Stomach smooth muscle (tissue), 2 donors: ENCODE measurements at regions not wholly inside any gene's neighbourhood (a gene's known extent, or its start where the extent isn't known, plus 50 kb on each side); places are given as distances from the start of the nearest gene placed in this dataset.
"Not testable (repeated sequence)": the region's sequence is repeated elsewhere in the genome, so short reads cannot be mapped to it uniquely, and the experiment has no call there.

ENCODE experiments used
- H3K27ac ChIP-seq: one replicate; pipeline ENCODE4 v1.7.0; 2013; ENCODE audit warnings: mild to moderate bottlenecking, low read length, inconsistent platforms
- H3K27me3 ChIP-seq, 2 donors: one replicate each; pipeline ENCODE4 v1.7.0; 2013; ENCODE audit warnings: low read length in 2 of 2; ENCODE audit not compliant: insufficient read depth in 2 of 2, control insufficient read depth in 1 of 2
- H3K36me3 ChIP-seq, 2 donors: one replicate each; pipeline ENCODE4 v1.7.0; 2013; ENCODE audit warnings: low read length in 2 of 2; ENCODE audit not compliant: control insufficient read depth in 2 of 2, insufficient read depth in 2 of 2
- H3K4me1 ChIP-seq: one replicate; pipeline ENCODE4 v1.7.0; 2013; ENCODE audit warnings: low read length; ENCODE audit not compliant: control insufficient read depth, insufficient read depth
- H3K4me3 ChIP-seq, 2 donors: one replicate each; pipeline ENCODE4 v1.7.0; 2013; ENCODE audit warnings: low read length in 2 of 2
- H3K9ac ChIP-seq, 2 donors: one replicate each; pipeline ENCODE4 v1.7.0; 2013; ENCODE audit warnings: low read length in 2 of 2, mild to moderate bottlenecking in 1 of 2
- H3K9me3 ChIP-seq, 2 donors: one replicate each; pipeline ENCODE4 v1.7.0; 2013; ENCODE audit warnings: low read length in 2 of 2; ENCODE audit not compliant: control insufficient read depth in 2 of 2
- donor health status: healthy.
- donor health status: Pancreatic carcinoma.

DNA sequence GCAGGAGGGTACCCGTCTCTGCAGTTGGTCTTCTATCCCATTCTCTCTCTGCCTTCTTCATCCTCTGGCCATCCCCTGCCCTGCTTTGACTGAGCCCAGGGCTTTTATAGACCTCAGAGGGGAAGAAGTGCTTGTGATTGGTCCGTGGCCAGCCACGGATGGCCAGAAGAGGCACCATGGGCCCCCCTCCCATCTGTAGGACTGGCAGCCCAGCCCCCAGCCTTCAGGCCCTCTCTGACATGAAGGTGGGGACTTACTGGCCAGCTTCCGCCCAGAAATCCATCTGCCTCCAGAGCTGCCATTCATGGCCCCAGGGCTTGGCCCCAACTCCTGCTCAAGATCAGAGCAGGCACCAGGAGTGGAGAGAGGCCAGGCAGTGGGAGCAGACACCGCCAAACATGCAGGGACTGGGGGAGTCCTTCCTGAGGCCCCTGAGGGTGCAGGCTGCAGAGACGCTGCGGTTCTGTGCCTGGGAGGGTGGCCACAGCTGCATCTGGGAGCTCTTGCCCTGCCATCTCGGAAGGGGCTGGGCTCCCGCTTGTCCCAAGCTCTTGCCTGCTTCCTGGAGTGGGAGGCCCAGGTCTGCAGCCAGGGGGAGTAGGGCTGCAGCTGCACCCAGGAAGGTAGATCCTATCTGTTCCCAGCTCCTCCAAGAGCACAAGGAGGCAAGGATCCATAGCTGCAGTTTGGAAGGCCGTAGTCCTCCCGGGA is 698.6 kb upstream of the B3GALT2 start:
- H3K27me3 ChIP-seq = no peaks in the 10 kb centered on the region
- H3K4me3 ChIP-seq = no peak overlapping the region
- H3K27ac ChIP-seq = no peak overlapping the region
- H3K9me3 ChIP-seq = no peaks in the 10 kb centered on the region
- no peak overlapping the region for H3K9ac ChIP-seq
- no peaks in the 10 kb centered on the region for H3K36me3 ChIP-seq
- H3K4me1 ChIP-seq = no peaks in the 10 kb centered on the region

DNA sequence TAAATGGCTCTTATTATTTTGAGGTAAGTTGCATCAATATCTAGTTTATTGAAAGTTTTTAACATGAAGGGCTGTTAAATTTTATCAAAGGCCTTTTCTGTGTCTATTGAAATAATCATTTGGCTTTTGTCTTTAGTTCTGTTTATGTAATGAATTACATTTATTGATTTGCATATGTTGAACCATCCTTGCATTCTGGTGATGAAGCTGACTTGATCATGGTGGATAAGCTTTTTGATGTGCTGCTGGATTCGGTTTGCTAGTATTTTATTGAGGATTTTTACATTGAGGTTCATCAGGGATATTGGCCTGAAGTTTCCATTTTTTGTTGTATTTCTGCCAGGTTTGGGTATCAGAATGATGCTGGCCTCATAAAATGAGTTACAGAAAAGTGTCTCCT is 691.5 kb upstream of the B3GALT2 start:
- not testable (repeated sequence) for H3K9ac ChIP-seq, H3K9me3 ChIP-seq, H3K27ac ChIP-seq, H3K36me3 ChIP-seq, H3K4me3 ChIP-seq, H3K27me3 ChIP-seq, H3K4me1 ChIP-seq

DNA sequence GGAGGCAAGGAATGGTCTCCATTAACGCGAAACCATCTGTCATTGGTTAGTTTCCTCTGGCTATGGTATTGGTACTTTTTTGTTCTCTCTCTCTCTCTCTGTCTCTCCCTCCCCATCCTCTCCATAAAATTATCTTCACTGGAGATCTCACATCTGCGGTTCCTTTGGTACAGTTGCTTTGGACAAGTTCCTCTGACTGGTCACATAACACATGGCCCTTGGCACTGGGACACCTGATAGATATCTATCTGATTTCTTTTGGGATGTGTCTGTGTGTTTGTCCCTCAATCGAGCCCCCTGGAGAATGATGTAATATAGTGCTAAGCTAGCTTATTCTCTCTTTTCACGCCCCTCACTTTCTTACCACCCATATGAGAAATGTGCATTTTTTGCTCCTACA is 682.0 kb upstream of the B3GALT2 start:
- H3K27me3 ChIP-seq = no peaks in the 10 kb centered on the region
- H3K4me1 ChIP-seq = no peaks in the 10 kb centered on the region
- no peak overlapping the region for H3K27ac ChIP-seq
- H3K36me3 ChIP-seq = no peaks in the 10 kb centered on the region
- no peak overlapping the region for H3K9ac ChIP-seq
- no peaks in the 10 kb centered on the region for H3K9me3 ChIP-seq
- no peak overlapping the region for H3K4me3 ChIP-seq

DNA sequence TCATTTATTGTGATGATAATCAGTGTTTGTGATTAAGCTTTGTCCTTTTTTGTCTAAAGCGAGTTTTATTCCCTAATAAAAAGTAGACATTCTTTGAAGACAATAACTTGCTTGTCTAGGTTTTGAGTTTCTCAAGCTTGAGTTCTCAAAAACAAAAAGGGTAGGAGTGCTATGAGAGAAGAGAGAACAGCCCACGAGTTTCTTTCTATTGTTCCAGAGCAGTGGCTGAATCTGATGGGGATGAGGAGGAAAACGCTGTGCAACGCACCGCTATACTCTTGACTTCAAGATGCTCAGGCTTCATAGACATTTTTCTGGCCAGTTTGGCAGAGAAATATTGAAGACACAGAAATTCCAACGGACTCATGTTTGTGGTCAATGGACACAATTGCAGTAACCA is 669.8 kb upstream of the B3GALT2 start:
- Histone ChIP-seq H3K4me1 (no peaks in the 10 kb centered on the region), H3K9ac (no peak overlapping the region), H3K4me3 (no peak overlapping the region), H3K36me3 (no peaks in the 10 kb centered on the region), H3K27ac (no peak overlapping the region), H3K9me3 (no peaks in the 10 kb centered on the region), H3K27me3 (no peaks in the 10 kb centered on the region)

DNA sequence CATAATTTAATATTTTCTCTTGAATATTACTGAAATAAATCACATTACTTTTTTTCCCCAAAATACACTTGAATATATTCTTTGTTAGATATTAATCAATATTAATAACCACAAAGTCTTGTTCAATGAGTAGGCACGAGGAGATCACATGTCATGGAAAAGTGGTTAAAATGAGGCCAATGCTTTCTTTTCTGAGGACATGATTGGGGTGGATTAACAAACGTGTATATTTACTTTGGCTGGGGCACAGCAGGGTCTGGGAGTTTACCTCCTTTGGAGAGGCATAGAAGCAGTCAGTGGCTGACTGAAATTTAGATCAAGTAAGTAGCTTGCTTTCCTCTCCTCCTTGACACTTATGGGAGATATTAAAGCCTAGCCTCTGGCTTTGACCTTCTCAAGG is 664.3 kb upstream of the B3GALT2 start:
- Histone ChIP-seq H3K9me3 (no peaks in the 10 kb centered on the region), H3K36me3 (no peaks in the 10 kb centered on the region), H3K9ac (no peak overlapping the region), H3K27me3 (no peaks in the 10 kb centered on the region), H3K4me1 (no peaks in the 10 kb centered on the region), H3K4me3 (no peak overlapping the region), H3K27ac (no peak overlapping the region)

DNA sequence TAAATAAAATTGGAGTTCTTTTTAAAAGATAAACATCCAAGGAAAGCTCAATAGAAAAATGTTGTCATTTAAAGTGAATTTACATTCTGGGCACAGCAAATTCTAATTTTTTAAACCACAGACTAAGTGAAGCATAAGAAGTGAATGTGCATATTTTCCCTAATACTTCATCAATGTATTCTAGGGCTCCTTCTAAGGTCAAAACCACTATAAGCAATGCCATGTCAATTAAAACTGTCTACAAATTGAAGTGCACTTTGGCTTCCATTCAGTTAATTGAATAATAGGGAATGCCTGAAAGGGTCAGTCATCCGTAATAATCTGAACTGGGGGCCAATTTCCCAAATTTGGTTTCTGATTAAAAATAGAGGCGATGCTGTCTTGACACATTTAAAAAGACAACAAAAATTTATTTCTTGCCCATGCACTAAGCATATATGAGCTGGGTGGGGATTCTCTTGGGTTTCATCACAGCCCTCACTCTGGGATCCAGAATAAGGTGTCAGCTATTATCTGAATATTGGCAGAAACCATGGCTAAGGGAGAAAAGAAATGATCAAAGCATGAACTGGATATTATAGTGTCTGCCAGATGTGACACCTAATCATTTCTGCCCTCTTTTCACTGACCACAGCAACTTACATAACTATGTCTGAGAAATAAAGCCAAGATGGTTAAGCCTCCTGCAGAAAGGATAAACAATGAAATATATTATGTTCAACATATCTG is 660.6 kb upstream of the B3GALT2 start:
- no peak overlapping the region for H3K9ac ChIP-seq
- H3K4me3 ChIP-seq = no peak overlapping the region
- H3K4me1 ChIP-seq = no peaks in the 10 kb centered on the region
- no peaks in the 10 kb centered on the region for H3K36me3 ChIP-seq
- H3K27ac ChIP-seq = no peak overlapping the region
- H3K27me3 ChIP-seq = no peaks in the 10 kb centered on the region
- no peaks in the 10 kb centered on the region for H3K9me3 ChIP-seq

DNA sequence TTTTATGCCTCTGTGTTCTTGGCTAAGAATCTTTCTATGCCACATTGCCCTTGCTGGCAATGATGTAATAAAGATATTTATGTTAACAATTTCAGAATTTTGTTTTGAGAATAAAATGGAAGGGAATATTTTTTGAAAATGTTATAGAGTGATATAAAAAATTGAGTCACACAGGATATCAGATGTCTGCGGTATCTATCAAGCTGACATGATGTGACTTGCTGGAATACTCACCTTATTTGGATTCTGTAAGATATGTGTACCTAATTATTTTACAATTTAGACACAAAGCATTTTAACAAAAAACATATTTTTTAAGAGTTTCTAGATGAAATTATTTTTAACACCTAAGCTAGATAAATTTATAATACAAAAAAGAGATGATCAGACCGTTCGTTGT is 660.0 kb upstream of the B3GALT2 start:
- Histone ChIP-seq H3K36me3 (no peaks in the 10 kb centered on the region), H3K4me1 (no peaks in the 10 kb centered on the region), H3K9me3 (no peaks in the 10 kb centered on the region), H3K4me3 (no peak overlapping the region), H3K9ac (no peak overlapping the region), H3K27ac (no peak overlapping the region), H3K27me3 (no peaks in the 10 kb centered on the region)

DNA sequence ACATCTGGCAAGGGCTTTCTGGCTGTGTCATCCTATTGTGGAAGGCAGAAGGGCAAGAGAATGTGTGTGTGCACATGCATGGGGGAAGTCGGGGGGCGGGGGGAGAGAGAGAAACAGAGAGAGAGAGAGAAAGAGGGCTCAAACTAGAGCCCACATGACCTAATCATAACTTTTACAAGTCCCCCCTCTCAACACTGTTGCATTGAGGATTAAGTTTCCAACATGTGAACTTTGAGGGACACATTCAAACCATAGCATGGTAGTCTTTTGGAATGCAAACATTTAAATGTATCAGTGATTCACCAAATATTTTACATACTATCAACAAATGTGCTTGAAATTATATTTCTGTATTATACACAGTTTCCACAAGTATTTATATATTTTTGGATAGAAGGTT is 655.4 kb upstream of the B3GALT2 start:
- H3K9me3 ChIP-seq = no peaks in the 10 kb centered on the region
- H3K27ac ChIP-seq = no peak overlapping the region
- no peaks in the 10 kb centered on the region for H3K36me3 ChIP-seq
- no peaks in the 10 kb centered on the region for H3K27me3 ChIP-seq
- H3K9ac ChIP-seq = no peak overlapping the region
- H3K4me3 ChIP-seq = no peak overlapping the region
- no peaks in the 10 kb centered on the region for H3K4me1 ChIP-seq

DNA sequence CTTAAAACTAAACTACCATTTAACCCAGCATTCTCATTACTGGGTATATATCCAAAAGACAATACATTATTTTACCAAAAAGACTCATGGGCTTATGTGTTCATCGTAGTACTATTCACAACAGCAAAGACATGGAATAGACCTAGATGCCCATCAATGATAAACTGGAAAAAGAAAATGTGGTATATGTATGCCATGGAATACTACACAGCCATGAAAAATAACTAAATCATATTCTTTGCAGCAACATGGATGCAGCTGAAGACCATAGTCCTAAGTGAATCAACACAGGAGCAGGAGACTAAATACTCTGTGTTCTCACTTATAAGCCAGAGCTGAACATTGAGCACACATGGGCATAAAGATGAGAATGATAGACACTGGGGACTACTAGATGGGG is 645.1 kb upstream of the B3GALT2 start:
- H3K4me1 ChIP-seq = no peaks in the 10 kb centered on the region
- peaks cover 4 to 6% of the 10 kb centered on the region in 2 donors for H3K9me3 ChIP-seq
- H3K4me3 ChIP-seq = no peak overlapping the region
- H3K27ac ChIP-seq = no peak overlapping the region
- no peaks in the 10 kb centered on the region for H3K36me3 ChIP-seq
- no peak overlapping the region for H3K9ac ChIP-seq
- no peaks in the 10 kb centered on the region for H3K27me3 ChIP-seq

DNA sequence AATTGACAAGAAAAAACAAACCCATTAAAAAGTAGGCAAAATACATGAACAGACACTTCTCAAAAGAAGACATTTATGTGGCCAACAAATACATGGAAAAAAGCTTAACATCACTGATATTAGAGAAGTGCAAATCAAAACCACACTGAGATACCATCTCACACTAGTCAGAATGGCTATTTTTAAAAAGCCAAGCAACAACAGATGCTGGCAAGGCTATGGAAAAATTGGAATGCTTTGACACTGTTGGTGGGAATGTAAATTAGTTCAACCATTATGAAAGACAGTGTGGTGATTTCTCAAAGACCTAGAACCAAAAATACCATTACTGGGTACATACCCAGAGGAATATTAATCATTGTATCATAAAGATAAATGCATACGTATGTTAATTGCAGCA is 641.1 kb upstream of the B3GALT2 start:
- no peaks in the 10 kb centered on the region for H3K36me3 ChIP-seq
- H3K27ac ChIP-seq = no peak overlapping the region
- no peaks in the 10 kb centered on the region for H3K4me1 ChIP-seq
- peaks cover 4 to 6% of the 10 kb centered on the region in 2 donors for H3K9me3 ChIP-seq
- H3K4me3 ChIP-seq = no peak overlapping the region
- no peaks in the 10 kb centered on the region for H3K27me3 ChIP-seq
- H3K9ac ChIP-seq = no peak overlapping the region

DNA sequence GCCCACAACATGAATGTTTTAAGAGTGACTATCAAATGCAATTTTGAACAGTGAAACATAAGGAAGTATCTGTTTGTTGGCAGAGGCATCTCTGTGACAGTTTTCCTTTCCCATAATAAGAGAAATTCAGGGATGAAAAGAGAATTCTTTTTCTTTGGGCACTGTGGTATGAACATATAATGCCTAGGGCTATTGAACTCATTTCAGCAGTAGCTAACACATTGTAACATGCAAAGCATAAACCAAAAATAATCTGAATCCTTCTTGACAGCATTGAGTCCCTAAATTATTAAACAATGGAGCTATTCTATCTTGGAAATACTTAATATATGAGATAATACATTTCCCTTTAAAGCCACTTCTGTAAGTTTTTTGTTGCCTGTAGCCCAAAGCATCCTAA is 633.0 kb upstream of the B3GALT2 start:
- H3K4me1 ChIP-seq = no peaks in the 10 kb centered on the region
- H3K27me3 ChIP-seq = no peaks in the 10 kb centered on the region
- H3K4me3 ChIP-seq = no peak overlapping the region
- no peak overlapping the region for H3K27ac ChIP-seq
- no peaks in the 10 kb centered on the region for H3K36me3 ChIP-seq
- peaks cover 0 to 4% of the 10 kb centered on the region in 2 donors for H3K9me3 ChIP-seq
- H3K9ac ChIP-seq = no peak overlapping the region
